GM06990 (cell line): ENCODE measurements at regions not wholly inside any gene's neighbourhood (a gene's known extent, or its start where the extent isn't known, plus 50 kb on each side); places are given as distances from the start of the nearest gene placed in this dataset.

Source experiments
- DNase-seq: peaks from one replicate; pipeline ENCODE4 v3.0.0-alpha.2; 2011; ENCODE audit not compliant: insufficient read length; ENCODE audit errors: extremely low read depth
- H3K27me3 ChIP-seq: replicated peaks from 2 replicates; pipeline ENCODE4 v1.6.0; 2011; ENCODE audit warnings: low read length; ENCODE audit not compliant: control insufficient read depth, insufficient read depth
- H3K36me3 ChIP-seq: 2 replicates; pipeline ENCODE4 v1.5.1; 2011; ENCODE audit warnings: low read length; ENCODE audit not compliant: control insufficient read depth, insufficient read depth
- H3K4me3 ChIP-seq: replicated peaks from 2 replicates; pipeline ENCODE4 v1.5.1; 2011; ENCODE audit warnings: low read depth, mild to moderate bottlenecking, control low read depth, low read length
- TF ChIP-seq, protein P1 (sequence below): IDR thresholded peaks from 2 replicates; pipeline ENCODE4 v1.5.1; 2011; ENCODE audit warnings: low read length, control low read depth, mild to moderate bottlenecking, inconsistent platforms; ENCODE audit not compliant: insufficient read depth, poor library complexity, severe bottlenecking

DNA sequence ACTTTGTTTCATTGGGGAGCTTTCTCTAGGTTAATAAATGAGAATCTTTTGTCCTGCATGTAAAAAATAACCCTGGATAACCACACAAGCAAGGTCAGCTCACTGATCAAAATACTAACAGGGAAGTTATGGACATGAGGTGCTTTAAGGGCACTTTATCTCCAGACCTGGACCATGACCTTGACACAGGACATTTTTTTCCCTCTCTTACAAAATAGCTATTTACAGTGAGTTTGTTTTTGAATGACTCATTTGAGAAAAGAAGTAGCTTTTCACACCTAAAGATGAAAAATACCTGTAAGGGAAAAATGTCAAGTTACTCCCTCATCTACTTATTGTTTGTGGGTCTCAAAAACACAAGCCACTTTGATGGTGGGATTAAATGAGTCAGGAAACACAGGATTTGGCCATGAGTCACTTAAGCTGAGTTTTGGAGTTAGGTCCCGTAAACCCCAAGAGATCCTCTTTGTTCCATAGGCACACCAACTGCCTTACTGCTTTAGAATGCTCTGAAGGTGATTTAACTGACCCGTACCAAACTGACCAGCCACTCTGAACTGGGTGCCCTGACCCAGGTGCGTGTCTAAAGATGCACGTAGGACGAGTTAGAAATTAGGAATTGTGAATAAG lies 479.3 kb upstream of the NXPH2 start:
- Histone ChIP-seq H3K4me3 (no peak overlapping the region), H3K27me3 (no peaks in the 10 kb centered on the region), H3K36me3 (no peaks in the 10 kb centered on the region)
- no peak for DNase-seq
- TF ChIP-seq, protein P1, sequence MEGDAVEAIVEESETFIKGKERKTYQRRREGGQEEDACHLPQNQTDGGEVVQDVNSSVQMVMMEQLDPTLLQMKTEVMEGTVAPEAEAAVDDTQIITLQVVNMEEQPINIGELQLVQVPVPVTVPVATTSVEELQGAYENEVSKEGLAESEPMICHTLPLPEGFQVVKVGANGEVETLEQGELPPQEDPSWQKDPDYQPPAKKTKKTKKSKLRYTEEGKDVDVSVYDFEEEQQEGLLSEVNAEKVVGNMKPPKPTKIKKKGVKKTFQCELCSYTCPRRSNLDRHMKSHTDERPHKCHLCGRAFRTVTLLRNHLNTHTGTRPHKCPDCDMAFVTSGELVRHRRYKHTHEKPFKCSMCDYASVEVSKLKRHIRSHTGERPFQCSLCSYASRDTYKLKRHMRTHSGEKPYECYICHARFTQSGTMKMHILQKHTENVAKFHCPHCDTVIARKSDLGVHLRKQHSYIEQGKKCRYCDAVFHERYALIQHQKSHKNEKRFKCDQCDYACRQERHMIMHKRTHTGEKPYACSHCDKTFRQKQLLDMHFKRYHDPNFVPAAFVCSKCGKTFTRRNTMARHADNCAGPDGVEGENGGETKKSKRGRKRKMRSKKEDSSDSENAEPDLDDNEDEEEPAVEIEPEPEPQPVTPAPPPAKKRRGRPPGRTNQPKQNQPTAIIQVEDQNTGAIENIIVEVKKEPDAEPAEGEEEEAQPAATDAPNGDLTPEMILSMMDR = no peak

GRCh38 chr2:139241286-139241685 lies 461.1 kb upstream of the NXPH2 start:
- TF ChIP-seq, protein P1 = no peak
- H3K27me3 ChIP-seq = no peaks in the 10 kb centered on the region
- no peak overlapping the region for H3K4me3 ChIP-seq
- DNase-seq = no peak
- H3K36me3 ChIP-seq = no peaks in the 10 kb centered on the region

DNA sequence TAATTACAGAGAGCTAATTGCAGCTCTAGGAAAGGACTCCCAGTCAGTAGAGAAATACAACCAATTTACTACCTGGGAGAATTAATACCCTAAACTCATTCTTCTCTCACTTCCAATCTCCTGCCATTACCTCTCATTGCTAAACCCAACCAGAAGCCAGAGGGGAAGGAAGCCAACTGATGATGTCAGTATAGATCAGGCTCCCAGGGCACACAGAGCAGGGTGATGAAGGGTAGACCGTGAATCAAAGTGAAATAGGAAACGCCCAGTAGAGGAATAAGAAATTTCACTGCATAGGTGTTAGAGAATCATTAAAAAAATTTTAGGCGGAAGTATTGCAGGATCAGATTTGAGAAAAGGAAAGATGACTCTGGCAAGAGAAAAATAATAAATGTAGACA lies 456.8 kb upstream of the NXPH2 start:
- DNase-seq = no peak
- Histone ChIP-seq H3K27me3 (no peaks in the 10 kb centered on the region), H3K4me3 (no peak overlapping the region), H3K36me3 (no peaks in the 10 kb centered on the region)
- TF ChIP-seq, protein P1 = no peak

DNA sequence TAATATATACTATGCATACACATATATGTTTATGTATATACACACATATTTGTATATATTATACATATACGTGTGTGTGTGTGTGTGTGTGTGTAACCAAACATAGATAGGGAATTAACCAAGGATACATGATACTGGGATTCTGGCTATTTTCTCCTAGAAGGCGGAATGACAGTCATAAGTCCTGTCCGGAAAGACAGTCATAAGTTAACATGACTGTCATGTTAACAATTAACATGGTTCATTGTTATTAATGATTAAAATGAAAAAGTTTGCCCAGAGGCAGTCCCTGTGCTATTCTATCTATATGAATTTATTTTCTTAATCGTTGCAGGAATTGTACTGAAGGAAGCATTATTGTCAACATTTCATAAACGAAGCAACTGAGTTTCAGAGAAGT lies 450.7 kb upstream of the NXPH2 start:
- H3K36me3 ChIP-seq = no peaks in the 10 kb centered on the region
- no peak for DNase-seq
- no peaks in the 10 kb centered on the region for H3K27me3 ChIP-seq
- TF ChIP-seq, protein P1 = no peak
- H3K4me3 ChIP-seq = no peak overlapping the region

GRCh38 chr2:139228276-139228675 lies 448.1 kb upstream of the NXPH2 start:
- TF ChIP-seq, protein P1 = no peak
- Histone ChIP-seq H3K27me3 (no peaks in the 10 kb centered on the region), H3K36me3 (no peaks in the 10 kb centered on the region), H3K4me3 (no peak overlapping the region)
- no peak for DNase-seq

DNA sequence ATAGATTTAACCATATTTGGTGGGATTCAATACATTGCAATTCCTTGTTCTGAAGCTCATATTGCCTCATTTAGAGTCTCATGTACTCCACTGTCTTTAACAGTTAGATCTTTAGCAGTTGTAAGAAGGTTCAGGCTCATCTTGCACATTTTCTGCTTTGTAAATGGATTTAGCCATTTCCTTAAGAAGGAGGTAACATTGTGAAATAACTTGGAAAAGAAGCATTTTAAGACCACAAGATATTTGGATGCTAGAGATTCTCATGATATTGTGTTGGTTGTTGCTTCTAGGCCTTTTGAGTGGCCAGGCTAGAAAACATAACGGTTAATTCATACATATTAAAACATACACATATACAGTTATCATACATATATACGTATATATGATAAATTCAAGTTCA lies 445.8 kb upstream of the NXPH2 start:
- DNase-seq = no peak
- H3K27me3 ChIP-seq = no peaks in the 10 kb centered on the region
- H3K4me3 ChIP-seq = no peak overlapping the region
- TF ChIP-seq, protein P1 = no peak
- H3K36me3 ChIP-seq = no peaks in the 10 kb centered on the region
